GM12872 (cell line): ENCODE measurements at regions not wholly inside any gene's neighbourhood (a gene's known extent, or its start where the extent isn't known, plus 50 kb on each side); places are given as distances from the start of the nearest gene placed in this dataset.

Source experiments
- TF ChIP-seq, protein P1 (sequence below): IDR thresholded peaks from 3 replicates; pipeline ENCODE4 v1.5.1; 2011; ENCODE audit warnings: low read depth, mild to moderate bottlenecking, low read length, moderate library complexity; ENCODE audit not compliant: insufficient read depth

DNA sequence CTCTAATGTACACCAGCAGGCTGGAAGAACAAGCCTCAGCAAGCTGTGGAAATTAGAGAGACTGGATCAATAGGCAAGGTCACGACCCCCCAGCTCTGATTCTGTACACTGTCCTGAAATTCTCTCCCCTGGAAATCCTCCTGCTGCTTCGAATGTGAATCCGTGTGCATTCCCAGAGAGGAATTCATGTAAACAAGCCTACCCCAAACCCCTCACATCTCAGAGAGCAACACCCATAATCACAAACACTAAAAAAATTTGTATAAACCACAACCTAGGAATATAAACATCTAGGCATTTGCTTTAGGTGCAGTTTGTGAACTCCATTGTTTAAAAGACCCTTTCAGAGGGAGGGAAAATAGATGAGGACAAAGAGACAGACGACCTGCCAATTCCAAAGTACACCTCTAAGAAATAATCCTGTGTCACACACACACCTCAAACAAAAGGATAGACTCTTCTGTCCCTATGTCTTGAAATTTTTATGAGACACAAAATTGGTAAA, 325.2 kb downstream of the WDR72 start:
- TF ChIP-seq, protein P1, sequence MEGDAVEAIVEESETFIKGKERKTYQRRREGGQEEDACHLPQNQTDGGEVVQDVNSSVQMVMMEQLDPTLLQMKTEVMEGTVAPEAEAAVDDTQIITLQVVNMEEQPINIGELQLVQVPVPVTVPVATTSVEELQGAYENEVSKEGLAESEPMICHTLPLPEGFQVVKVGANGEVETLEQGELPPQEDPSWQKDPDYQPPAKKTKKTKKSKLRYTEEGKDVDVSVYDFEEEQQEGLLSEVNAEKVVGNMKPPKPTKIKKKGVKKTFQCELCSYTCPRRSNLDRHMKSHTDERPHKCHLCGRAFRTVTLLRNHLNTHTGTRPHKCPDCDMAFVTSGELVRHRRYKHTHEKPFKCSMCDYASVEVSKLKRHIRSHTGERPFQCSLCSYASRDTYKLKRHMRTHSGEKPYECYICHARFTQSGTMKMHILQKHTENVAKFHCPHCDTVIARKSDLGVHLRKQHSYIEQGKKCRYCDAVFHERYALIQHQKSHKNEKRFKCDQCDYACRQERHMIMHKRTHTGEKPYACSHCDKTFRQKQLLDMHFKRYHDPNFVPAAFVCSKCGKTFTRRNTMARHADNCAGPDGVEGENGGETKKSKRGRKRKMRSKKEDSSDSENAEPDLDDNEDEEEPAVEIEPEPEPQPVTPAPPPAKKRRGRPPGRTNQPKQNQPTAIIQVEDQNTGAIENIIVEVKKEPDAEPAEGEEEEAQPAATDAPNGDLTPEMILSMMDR: no peak

- TF ChIP-seq, protein P1: no peak
Observed at GRCh38 chr15:53416219-53416940, 343.1 kb downstream of the WDR72 start.

GRCh38 chr15:53414167-53414566, 345.3 kb downstream of the WDR72 start:
- TF ChIP-seq, protein P1: no peak

GRCh38 chr15:53412542-53412941, 346.9 kb downstream of the WDR72 start:
- TF ChIP-seq, protein P1: no peak

GRCh38 chr15:53404930-53405493, 354.5 kb downstream of the WDR72 start:
- TF ChIP-seq, protein P1: no peak

GRCh38 chr15:53401503-53401902, 358.0 kb downstream of the WDR72 start:
- TF ChIP-seq, protein P1: no peak

DNA sequence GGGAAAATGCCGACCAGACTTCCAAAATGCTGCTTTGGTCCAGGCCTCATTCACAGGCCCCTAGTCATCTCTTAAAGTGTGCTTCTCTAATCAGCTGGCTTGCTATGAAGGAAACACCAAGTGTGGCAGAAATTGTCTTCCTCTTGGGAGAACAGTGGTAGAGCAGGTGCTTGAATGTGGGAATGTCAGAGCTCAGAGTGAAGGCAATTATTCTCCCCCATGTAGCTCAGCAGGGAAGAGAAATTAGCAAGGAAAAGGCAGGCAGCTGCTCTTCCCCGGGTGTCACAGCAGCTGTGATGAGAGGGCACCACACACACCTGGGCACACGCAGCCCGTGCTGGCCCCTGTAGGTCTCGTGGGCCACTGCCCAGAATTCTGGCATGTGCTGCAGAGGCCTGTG, 358.5 kb downstream of the WDR72 start:
- TF ChIP-seq, protein P1: no peak
